NCI-H1105 treated with DMSO at 0.1 percent for 48 hours (cell line): ENCODE measurements at regions not wholly inside any gene's neighbourhood (a gene's known extent, or its start where the extent isn't known, plus 50 kb on each side); places are given as distances from the start of the nearest gene placed in this dataset.
"Not testable (repeated sequence)": the region's sequence is repeated elsewhere in the genome, so short reads cannot be mapped to it uniquely, and the experiment has no call there.

Source experiments
- DNase-seq: peaks from one replicate; lab custom pipeline; 2025; lab: John Stamatoyannopoulos, UW

GRCh38 chr15:20368974-20369373, 172.6 kb downstream of the GOLGA6L6 start:
- DNase-seq = no peak

- DNase-seq = no peak
Observed at GRCh38 chr15:20367093-20367492, 174.5 kb downstream of the GOLGA6L6 start.

- DNase-seq = not testable (repeated sequence)
Observed at GRCh38 chr15:20363591-20363990, 178.0 kb downstream of the GOLGA6L6 start.

- no peak for DNase-seq
Observed at GRCh38 chr15:20361091-20361490, 180.5 kb downstream of the GOLGA6L6 start.

- DNase-seq = no peak
Observed at GRCh38 chr15:20358779-20359414, 182.7 kb downstream of the GOLGA6L6 start.

GRCh38 chr15:20358066-20358778, 183.4 kb downstream of the GOLGA6L6 start:
- DNase-seq = no peak

- DNase-seq = no peak
Observed at GRCh38 chr15:20357481-20358065, 184.0 kb downstream of the GOLGA6L6 start.

- DNase-seq = no peak
Observed at GRCh38 chr15:20356911-20357480, 184.6 kb downstream of the GOLGA6L6 start.

- DNase-seq = no peak
Observed at GRCh38 chr15:20356444-20356910, 185.1 kb downstream of the GOLGA6L6 start.

GRCh38 chr15:20355256-20355868, 186.2 kb downstream of the GOLGA6L6 start:
- DNase-seq = no peak

- DNase-seq = not testable (repeated sequence)
Observed at GRCh38 chr15:20354884-20355223, 186.7 kb downstream of the GOLGA6L6 start.

GRCh38 chr15:20353966-20354883, 187.4 kb downstream of the GOLGA6L6 start:
- DNase-seq = no peak

- no peak for DNase-seq
Observed at GRCh38 chr15:20352241-20353200, 189.1 kb downstream of the GOLGA6L6 start.

GRCh38 chr15:20351448-20351971, 190.1 kb downstream of the GOLGA6L6 start:
- DNase-seq = no peak

GRCh38 chr15:20349774-20350498, 191.7 kb downstream of the GOLGA6L6 start:
- DNase-seq = no peak

- DNase-seq = no peak
Observed at GRCh38 chr15:20348900-20349773, 192.5 kb downstream of the GOLGA6L6 start.

- no peak for DNase-seq
Observed at GRCh38 chr15:20348291-20348899, 193.2 kb downstream of the GOLGA6L6 start.
